NCI-H446 (cell line): ENCODE measurements at regions not wholly inside any gene's neighbourhood (a gene's known extent, or its start where the extent isn't known, plus 50 kb on each side); places are given as distances from the start of the nearest gene placed in this dataset.
"Not testable (repeated sequence)": the region's sequence is repeated elsewhere in the genome, so short reads cannot be mapped to it uniquely, and the experiment has no call there.

Experiments used
- DNase-seq, 2 experiments: peaks; one replicate each; lab custom pipeline; 2025; lab: John Stamatoyannopoulos, UW

- DNase-seq: no peak
These were observed 72.5 kb downstream of the RGS12 start for GRCh38 chr4:3365326-3365725.

- DNase-seq: no peak
These were observed 73.3 kb downstream of the RGS12 start for GRCh38 chr4:3365871-3366842.

GRCh38 chr4:3366893-3367775, 74.3 kb downstream of the RGS12 start:
- no peak for DNase-seq

- no peak for DNase-seq
These were observed 73.9 kb upstream of the HGFAC start for GRCh38 chr4:3367866-3368265.

GRCh38 chr4:3368334-3368733, 73.4 kb upstream of the HGFAC start:
- no peak for DNase-seq

- DNase-seq: peak in 1 of 2 experiments; percentile 1
These were observed 72.7 kb upstream of the HGFAC start for GRCh38 chr4:3368841-3369760.

- peak; percentile 9 to 63 for DNase-seq
These were observed 71.7 kb upstream of the HGFAC start for GRCh38 chr4:3369781-3370674.

- DNase-seq: no peak
These were observed 70.5 kb upstream of the HGFAC start for GRCh38 chr4:3371033-3372001.

- DNase-seq: no peak
These were observed 69.4 kb upstream of the HGFAC start for GRCh38 chr4:3372264-3372932.

GRCh38 chr4:3372933-3373465, 68.8 kb upstream of the HGFAC start:
- DNase-seq: no peak

- no peak for DNase-seq
These were observed 68.3 kb upstream of the HGFAC start for GRCh38 chr4:3373468-3373867.

GRCh38 chr4:3374011-3374645, 67.6 kb upstream of the HGFAC start:
- DNase-seq: no peak

GRCh38 chr4:3374667-3375066, 67.1 kb upstream of the HGFAC start:
- DNase-seq: no peak

- DNase-seq: peak; percentile 4 to 63
These were observed 66.1 kb upstream of the HGFAC start for GRCh38 chr4:3375688-3376087.

- no peak for DNase-seq
These were observed 65.5 kb upstream of the HGFAC start for GRCh38 chr4:3376266-3376665.

GRCh38 chr4:3377557-3377956, 64.2 kb upstream of the HGFAC start:
- DNase-seq: no peak

GRCh38 chr4:3380336-3380735, 61.4 kb upstream of the HGFAC start:
- DNase-seq: not testable (repeated sequence)

- not testable (repeated sequence) for DNase-seq
These were observed 60.6 kb upstream of the HGFAC start for GRCh38 chr4:3381208-3381607.
